ENCODE measurements at regions not wholly inside any gene's neighbourhood (a gene's known extent, or its start where the extent isn't known, plus 50 kb on each side); places are given as distances from the start of the nearest gene placed in this dataset.

DNA sequence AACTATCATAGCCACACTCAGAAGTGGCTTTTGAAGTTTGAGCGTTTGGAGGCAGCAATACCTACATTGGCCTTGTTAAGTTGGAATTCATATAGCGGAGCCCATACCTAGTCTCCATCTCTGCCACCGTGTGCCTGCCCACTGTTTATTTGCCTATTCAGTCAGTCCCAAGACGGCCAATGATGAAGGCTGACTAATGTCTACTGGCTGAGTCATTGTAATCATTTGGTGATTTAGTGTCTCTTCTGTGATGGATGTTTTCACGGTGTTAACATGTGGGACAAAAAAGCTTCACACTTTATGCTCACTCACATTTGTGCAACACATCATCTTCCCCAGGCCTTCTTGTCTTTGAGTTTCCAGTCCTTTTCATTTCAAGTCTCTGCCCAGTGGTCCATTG is 92.6 kb upstream of the PBX1 start:
- TF ChIP-seq, protein P1, sequence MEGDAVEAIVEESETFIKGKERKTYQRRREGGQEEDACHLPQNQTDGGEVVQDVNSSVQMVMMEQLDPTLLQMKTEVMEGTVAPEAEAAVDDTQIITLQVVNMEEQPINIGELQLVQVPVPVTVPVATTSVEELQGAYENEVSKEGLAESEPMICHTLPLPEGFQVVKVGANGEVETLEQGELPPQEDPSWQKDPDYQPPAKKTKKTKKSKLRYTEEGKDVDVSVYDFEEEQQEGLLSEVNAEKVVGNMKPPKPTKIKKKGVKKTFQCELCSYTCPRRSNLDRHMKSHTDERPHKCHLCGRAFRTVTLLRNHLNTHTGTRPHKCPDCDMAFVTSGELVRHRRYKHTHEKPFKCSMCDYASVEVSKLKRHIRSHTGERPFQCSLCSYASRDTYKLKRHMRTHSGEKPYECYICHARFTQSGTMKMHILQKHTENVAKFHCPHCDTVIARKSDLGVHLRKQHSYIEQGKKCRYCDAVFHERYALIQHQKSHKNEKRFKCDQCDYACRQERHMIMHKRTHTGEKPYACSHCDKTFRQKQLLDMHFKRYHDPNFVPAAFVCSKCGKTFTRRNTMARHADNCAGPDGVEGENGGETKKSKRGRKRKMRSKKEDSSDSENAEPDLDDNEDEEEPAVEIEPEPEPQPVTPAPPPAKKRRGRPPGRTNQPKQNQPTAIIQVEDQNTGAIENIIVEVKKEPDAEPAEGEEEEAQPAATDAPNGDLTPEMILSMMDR (IDR thresholded peaks at IDR 0.05), result no peak
- no peak for TF ChIP-seq POLR2A (IDR thresholded peaks at IDR 0.05)
- TF ChIP-seq EP300 (IDR thresholded peaks at IDR 0.05), result no peak
